Thoracic aorta (tissue), 2 donors: ENCODE measurements at regions not wholly inside any gene's neighbourhood (a gene's known extent, or its start where the extent isn't known, plus 50 kb on each side); places are given as distances from the start of the nearest gene placed in this dataset.

Experiments used
- ATAC-seq: fragments of 150-250 bp; one replicate; pipeline ENCODE4 v1.8.0; 2017; ENCODE audit warnings: low read depth; ENCODE audit not compliant: insufficient number of reproducible peaks, low FRiP score
- DNase-seq: peaks from one replicate; pipeline ENCODE4 v3.0.0-alpha.2; 2020; ENCODE audit warnings: low spot score
- H3K27ac ChIP-seq, 2 donors: fragments of 200-600 bp; sonication (generic); 1 replicate in 1 of 2; 2 replicates in 1 of 2; pipeline ENCODE4 v1.5.1; 2016; ENCODE audit warnings: mild to moderate bottlenecking in 2 of 2, moderate library complexity in 2 of 2
- H3K27me3 ChIP-seq: fragments of 200-600 bp; sonication (generic); replicated peaks from 2 replicates; pipeline ENCODE4 v1.6.0; 2016; ENCODE audit warnings: mild to moderate bottlenecking; ENCODE audit not compliant: insufficient read depth
- H3K36me3 ChIP-seq: fragments of 200-600 bp; sonication (generic); one replicate; pipeline ENCODE4 v1.5.1; 2016
- H3K4me1 ChIP-seq, 2 donors: fragments of 200-600 bp; sonication (generic); 1 replicate in 1 of 2; 2 replicates in 1 of 2; pipeline versions ENCODE4 v1.5.1 to v1.6.0; 2016; ENCODE audit warnings: low read depth in 2 of 2, mild to moderate bottlenecking in 1 of 2; ENCODE audit not compliant: control insufficient read depth in 1 of 2
- H3K4me3 ChIP-seq: fragments of 200-600 bp; sonication (generic); 2 replicates; pipeline ENCODE4 v1.5.1; 2016; ENCODE audit warnings: mild to moderate bottlenecking
- H3K9me3 ChIP-seq: fragments of 200-600 bp; sonication (generic); 2 replicates; pipeline ENCODE4 v1.5.1; 2016
- TF ChIP-seq, protein P1 (sequence below): fragments of 200-600 bp; sonication (generic); IDR thresholded peaks from one replicate; pipeline ENCODE4 v1.5.1; 2019; ENCODE audit warnings: antibody characterized with exemption

DNA sequence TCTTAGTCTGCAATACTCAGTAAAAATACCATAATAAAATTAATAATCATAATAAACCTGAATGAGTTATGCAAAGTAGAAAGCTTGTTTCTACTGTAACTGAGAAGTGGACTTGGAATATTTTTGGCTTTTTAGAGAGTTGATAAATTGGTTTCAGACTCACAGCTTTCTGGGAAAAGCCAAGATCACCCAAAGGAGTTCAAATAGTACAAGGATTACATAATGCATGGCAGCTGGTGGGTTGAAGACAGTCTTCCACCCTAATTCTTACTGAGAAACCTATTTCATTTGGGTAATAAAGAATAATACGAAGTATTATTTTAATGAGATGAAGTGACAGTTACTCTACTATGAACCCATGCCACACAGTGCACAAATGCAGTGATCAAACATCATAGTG is 139.4 kb upstream of the KLF12 start:
- no peak overlapping the region for H3K27ac ChIP-seq
- H3K4me1 ChIP-seq, result peaks cover 0 to 9% of the 10 kb centered on the region in 2 donors
- TF ChIP-seq, protein P1, sequence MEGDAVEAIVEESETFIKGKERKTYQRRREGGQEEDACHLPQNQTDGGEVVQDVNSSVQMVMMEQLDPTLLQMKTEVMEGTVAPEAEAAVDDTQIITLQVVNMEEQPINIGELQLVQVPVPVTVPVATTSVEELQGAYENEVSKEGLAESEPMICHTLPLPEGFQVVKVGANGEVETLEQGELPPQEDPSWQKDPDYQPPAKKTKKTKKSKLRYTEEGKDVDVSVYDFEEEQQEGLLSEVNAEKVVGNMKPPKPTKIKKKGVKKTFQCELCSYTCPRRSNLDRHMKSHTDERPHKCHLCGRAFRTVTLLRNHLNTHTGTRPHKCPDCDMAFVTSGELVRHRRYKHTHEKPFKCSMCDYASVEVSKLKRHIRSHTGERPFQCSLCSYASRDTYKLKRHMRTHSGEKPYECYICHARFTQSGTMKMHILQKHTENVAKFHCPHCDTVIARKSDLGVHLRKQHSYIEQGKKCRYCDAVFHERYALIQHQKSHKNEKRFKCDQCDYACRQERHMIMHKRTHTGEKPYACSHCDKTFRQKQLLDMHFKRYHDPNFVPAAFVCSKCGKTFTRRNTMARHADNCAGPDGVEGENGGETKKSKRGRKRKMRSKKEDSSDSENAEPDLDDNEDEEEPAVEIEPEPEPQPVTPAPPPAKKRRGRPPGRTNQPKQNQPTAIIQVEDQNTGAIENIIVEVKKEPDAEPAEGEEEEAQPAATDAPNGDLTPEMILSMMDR, result no peak
- no peak for ATAC-seq
- H3K36me3 ChIP-seq, result no peaks in the 10 kb centered on the region
- no peak for DNase-seq
- no peaks in the 10 kb centered on the region for H3K27me3 ChIP-seq
- peaks cover 10% of the 10 kb centered on the region for H3K9me3 ChIP-seq
- H3K4me3 ChIP-seq, result no peak overlapping the region

DNA sequence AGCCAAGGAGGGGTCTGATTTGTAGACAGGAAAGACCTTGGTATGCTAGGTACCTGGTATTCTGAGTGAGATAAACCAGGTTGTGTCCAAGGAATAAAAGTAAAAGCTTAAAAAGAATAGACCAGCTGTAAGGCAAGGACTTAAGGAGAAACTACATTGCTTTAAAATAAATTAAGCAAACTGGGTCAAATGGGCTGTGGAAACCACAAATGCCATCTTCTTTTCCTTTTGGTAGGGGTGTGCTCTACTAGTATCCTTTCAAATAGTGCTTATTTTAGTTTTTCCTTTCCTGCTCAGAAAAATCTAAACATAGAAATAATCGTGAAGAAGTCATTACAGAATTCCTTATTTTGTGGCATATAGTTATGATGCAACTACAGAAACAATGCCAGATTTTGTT is 138.6 kb upstream of the KLF12 start:
- TF ChIP-seq, protein P1, result no peak
- Histone ChIP-seq H3K27ac (no peak overlapping the region), H3K4me1 (peaks cover 0 to 9% of the 10 kb centered on the region in 2 donors), H3K4me3 (no peak overlapping the region), H3K27me3 (no peaks in the 10 kb centered on the region), H3K9me3 (peaks cover 10% of the 10 kb centered on the region), H3K36me3 (no peaks in the 10 kb centered on the region)
- DNase-seq (no peak), ATAC-seq (no peak)

DNA sequence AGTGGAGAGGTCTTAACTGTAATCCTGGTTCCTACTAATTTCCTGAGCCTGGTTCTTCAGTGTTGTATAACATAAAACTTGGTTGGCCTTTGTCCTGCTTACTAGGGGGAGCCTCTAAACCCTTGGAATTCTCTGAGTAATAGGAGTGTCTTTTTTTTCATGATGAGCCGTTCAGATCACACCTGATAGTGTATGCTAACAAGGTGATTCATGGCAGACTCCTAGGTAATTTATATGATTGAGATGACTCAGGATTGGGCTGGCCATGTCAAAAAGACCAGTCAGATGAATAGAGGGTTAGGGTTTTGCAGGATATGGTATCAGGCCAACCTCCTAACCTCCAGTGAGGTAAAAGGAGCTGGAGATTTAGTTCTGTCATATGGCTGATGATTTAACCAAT is 135.8 kb upstream of the KLF12 start:
- ATAC-seq (no peak), DNase-seq (no peak)
- Histone ChIP-seq H3K4me1 (peaks cover 0 to 9% of the 10 kb centered on the region in 2 donors), H3K27me3 (no peaks in the 10 kb centered on the region), H3K27ac (no peak overlapping the region), H3K36me3 (no peaks in the 10 kb centered on the region), H3K4me3 (no peak overlapping the region), H3K9me3 (peaks cover 10% of the 10 kb centered on the region)
- TF ChIP-seq, protein P1, result no peak

DNA sequence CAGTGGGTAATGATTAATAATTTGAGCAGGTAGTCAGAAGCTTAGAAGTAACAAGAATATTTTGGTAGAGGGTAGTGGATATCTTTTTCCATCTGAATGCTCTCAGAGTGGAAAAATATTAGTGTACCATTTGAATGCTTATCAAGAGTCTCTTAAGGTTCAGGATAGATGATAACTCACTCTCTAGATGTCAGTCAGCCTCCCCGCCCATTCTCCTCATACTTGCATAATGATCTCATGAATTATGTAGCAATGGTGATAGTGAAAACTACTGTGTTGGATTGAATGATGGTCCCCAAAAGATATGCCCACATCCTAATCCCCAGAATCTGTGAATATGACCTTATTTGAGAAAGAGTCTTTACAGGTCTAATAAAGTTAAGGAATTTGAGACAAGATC is 132.7 kb upstream of the KLF12 start:
- Histone ChIP-seq H3K4me3 (no peak overlapping the region), H3K27ac (no peak overlapping the region), H3K9me3 (peaks cover 7% of the 10 kb centered on the region), H3K36me3 (no peaks in the 10 kb centered on the region), H3K27me3 (no peaks in the 10 kb centered on the region), H3K4me1 (no peaks in the 10 kb centered on the region)
- DNase-seq (no peak), ATAC-seq (no peak)
- TF ChIP-seq, protein P1, result no peak

DNA sequence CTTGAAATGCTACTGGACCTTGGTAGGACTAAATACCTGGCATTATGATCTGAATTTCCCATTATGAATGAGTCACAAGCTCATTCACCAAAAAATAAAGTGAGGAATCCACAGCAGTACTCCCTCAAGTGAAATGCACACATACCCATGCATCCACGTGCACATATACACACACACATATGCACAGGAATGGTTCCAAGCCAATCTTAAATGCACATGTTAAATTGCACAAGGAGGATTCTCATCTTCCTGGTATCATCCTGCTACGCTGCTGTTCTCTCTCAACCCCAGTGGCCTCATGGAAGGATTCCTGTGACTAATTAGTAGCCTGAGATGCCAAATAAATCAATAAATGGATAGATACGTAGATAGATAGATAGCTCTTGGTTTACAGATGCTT is 132.1 kb upstream of the KLF12 start:
- Histone ChIP-seq H3K36me3 (no peaks in the 10 kb centered on the region), H3K4me3 (no peak overlapping the region), H3K9me3 (peaks cover 3% of the 10 kb centered on the region), H3K27ac (no peak overlapping the region), H3K4me1 (no peaks in the 10 kb centered on the region), H3K27me3 (no peaks in the 10 kb centered on the region)
- TF ChIP-seq, protein P1, result no peak
- ATAC-seq (no peak), DNase-seq (no peak)
